HPDE6-E6E7 (cell line): ENCODE measurements at regions not wholly inside any gene's neighbourhood (a gene's known extent, or its start where the extent isn't known, plus 50 kb on each side); places are given as distances from the start of the nearest gene placed in this dataset.

ENCODE experiments used
- DNase-seq: peaks from one replicate; pipeline ENCODE4 v3.0.0; 2011; ENCODE audit warnings: missing footprints; ENCODE audit errors: extremely low spot score

DNA sequence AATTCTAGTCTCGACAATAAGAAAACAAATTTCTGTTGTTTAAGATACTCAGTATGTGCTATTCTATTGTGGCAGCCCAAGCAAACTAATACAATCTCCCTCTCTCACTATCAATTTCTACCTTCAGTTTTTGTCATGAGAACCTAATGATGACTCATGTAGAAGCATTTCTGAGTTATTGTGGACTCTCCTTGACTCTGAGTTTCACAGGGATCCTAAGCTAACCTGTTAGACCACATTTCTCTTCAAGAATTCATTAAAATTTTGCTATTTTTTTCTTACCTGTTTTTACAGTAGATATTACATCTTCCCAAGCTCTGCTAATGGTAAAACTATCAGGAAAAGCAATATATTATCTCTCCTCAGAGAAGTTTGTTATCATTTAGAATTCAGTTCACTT lies 599.1 kb upstream of the TYRP1 start:
- peak; percentile 46 for DNase-seq

DNA sequence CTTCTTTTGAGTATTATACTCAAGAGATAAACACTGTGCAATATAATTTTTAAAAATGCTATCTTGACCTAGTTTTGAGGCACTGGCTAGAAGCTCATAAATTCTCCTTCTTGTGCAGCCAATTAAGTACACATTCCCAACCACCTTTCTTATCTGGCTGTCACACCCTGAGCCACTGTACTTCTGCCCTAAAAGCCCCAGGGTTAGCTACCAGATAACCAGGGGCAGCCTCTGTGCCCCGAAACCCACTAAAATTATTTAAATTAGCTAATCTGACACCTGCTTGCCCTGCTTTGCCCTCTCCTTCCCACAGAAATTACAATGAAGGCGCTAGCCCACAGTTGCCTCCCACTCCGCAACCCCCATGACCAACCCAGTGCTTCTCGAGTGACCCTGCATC lies 597.3 kb upstream of the TYRP1 start:
- DNase-seq = no peak

DNA sequence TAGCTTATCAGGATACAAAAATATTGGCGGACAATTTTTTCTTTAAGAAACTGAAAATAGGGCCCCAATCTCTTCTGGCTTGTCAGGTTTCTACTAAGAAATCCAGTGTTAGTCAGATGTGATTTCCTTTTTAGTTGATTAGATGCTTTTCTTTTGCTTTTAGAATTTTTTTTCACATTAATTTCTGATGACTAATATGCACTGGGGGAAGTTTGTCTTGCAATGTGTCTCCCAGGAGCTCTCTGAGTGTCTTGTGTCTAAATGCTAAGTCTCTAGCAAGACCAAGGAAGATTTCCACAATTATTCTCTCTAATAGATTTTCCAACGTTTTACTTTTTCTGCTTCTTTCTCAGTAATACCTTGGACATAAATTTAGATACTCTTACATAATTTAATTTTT lies 559.8 kb upstream of the TYRP1 start:
- no peak for DNase-seq

DNA sequence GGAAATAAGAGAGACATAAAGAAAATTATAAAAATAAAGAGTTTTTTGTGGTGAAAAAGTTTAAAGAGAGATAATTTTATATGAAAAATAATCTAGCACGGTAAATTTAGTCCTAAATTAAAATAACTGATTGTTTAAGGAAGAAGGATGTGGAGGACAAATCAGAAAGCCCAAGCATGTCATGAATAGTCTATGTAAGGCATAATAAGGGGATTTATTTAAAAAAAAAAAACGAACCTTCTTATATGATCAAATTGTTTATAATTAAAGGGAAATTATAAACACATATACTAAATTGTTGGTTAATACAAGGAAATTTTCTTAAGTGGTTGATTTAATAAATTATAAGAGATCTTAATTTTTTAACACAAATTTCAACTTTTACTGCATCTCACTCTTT lies 551.8 kb upstream of the TYRP1 start:
- no peak for DNase-seq

DNA sequence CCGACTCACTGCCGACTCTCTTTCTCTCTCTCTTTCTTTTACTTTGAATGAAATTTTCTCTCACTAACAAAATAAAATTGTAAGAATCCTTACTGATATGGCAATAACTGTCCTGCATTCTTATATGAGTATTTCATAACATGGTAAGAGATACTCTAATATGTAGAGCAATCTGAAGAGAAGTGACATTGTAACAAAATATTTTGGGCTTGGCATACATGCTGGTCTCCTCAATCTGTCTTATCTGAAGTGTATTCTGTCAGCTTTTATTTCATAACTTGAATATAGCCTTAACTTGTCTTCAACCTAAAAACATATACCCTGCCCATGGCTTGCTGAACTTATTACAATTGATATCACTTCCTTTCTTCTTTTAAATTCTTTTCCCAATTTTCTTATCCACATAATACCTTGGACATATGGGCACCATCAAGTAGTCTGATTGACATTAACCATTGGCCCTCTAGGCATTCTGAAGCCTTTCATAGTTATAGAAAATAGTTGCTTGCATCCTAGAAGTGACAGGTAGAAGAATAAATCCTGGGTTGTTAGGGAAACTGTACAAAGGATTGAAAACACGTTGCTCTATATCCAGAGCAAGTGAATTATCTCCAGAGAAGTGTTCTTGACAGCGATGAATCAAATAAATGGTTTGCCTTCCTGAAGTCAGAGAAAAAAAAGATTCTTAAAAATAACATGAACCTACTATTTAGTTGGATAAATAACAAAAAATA lies 537.6 kb upstream of the TYRP1 start:
- no peak for DNase-seq

DNA sequence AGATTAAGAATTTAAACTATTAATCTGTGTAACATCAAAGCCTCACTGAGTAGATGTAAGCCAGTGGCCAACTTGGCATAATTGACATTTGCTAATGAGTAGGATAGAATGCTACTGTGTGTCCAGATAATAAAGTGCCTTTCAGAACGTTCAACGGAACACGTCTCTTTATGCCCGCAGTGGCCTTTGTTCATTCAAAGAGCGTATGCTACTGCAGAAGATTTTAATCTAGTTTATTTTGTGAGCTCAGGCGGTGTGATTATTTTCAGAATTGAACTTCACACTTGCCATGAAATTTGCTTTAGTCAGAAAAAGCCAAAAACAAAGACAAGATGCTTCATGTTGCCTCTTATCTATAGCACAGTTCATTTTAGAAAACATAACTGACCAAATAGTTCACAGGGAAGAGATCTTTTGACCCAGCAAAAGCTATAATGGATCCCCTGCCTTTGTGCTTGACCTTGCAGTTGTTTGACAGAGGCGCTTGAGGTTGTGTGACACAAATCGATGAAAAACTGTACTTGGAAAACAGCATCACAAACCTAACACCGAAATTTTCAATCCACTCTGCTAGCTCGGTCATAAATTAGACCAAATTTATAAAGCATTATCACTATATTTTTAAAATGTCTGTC lies 530.9 kb upstream of the TYRP1 start:
- DNase-seq = no peak

DNA sequence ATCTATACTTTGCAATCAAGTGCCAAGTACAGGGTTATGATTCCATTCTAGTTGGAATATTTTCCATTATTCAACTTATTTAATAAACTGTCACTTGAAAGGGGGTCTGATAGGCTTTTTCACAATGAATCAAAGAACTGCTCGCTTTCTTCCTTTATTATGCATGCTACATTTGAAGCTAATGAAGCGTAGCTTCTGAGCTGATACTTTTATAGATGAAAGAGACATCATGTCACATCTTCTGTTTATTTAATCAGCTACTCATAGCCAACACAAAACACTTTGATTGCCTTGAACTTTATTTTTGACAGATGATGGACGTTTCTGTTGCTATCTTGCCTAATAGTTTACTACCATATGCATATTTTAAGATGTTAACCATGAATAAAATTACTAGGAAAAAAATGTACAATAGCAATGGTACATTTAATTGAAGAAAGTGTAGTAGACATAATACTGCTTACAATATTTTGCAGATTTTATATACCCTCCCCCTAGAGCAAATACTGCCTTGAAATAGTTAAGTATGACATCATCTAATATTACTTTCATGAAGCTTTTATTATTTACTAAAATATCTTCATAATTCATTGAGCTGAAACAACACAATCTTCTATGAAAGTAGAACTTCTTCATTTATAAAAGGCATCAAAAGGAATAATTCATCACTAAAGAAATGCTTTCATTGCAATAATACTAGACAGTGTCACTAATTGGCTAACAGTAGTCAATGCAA lies 529.3 kb upstream of the TYRP1 start:
- no peak for DNase-seq

DNA sequence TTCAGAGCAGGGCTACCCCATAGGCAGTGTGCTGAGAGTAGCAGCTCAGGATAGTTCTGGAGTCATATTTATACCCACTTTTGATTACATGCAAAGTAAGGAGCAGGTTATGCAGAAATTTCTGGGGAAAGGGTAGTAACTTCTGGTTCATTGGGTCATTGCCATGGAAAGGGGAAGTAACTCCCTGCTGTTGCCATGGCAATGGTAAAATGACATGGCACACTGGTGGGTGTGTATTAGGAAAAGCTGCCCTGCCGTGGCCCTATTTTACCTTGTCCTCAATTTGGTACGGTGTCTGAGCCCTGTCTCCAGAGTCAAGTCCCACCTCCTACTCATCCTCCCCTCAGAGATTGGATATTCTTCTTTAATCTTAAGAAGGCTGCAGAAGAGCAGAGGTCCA lies 526.7 kb upstream of the TYRP1 start:
- no peak for DNase-seq

DNA sequence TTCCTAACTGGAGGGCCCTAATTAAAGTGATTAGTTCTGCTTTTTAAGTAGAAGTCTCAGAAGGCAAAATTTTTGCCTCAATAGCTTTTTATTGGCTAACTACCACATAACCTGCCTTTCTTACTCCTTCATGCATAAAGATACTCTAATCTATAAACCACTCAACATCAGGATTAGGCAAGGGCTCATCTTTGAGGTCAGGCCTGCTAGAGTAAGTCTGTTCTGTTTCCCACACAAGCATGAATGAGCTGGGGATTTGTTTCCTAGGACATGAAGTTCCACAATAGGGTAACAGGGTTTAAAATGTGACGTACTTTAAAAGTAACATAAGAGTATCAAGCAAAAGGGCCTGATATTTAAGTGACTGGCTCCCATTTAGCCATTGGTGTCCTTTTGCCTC lies 522.7 kb upstream of the TYRP1 start:
- no peak for DNase-seq

DNA sequence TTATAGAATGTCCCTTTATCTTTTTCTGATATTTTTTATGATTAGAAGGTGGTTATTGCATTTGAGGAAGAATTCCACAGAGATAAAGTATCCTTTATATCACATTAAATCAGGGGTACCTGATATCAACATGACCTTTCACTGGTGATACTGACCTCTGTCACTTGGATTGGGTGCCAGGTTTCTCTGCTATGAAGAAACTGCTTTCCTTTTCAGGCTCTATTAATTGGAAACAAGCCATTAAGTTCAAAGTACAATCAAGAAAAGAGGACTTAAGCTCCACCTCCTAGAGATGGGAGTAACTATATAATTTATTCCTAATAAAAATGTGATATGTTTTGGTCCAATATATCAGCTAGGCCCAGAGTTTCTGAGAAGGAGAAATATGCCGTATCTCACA lies 514.6 kb upstream of the TYRP1 start:
- no peak for DNase-seq

DNA sequence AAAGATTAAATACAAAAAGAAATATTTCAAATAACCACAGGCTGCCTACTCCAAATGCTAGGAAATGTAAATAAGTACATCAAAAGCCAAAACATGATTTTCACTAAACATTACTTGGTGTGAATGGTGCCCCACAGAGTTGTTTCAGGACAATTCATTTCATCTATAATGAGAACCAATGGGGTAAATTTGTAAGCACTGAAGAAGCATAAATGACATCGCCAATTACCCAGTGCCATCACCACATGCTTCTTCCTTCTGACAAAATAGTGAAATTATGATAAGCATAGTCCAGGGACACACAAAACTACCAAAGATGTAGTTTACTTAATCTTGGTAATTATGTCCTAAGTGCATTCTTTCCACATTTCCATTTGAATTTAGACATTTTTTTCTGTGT lies 510.4 kb upstream of the TYRP1 start:
- DNase-seq = no peak

DNA sequence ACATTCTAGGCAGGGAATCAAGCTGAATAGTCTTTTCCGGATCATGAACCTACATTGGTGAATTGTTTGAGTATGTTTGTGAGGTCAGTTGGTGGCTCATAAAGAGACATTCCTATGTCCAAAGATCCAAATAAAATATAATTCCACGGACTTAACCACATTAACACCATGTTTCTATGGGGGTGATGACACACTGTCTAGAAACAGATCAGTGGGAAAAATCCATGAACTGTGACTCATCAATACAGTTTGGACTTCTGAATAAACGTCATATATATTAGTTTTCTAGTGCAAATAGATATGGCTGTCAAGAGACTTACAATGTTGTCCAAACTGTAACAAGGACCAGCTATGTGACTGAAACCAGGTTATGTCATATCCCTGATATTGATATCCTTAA lies 509.9 kb upstream of the TYRP1 start:
- no peak for DNase-seq

DNA sequence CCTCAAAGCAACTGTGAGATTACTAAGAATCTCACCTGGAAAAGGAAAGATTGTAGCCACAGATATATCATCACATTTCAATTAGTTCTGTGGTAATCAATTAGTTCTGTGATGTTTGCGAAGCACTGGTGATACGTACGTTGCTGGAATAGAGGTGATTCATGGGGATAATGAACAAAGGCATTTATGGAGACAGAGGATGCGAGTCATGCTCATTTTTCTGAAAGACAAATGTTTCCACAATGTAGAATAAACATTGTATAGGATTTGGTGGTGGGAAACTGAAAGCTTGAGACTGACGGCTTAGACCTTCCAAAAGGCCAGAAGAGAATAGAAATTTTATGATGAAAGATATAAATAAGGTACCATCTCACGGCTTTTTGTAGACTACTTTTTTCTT lies 507.3 kb upstream of the TYRP1 start:
- peak; percentile 20 for DNase-seq

DNA sequence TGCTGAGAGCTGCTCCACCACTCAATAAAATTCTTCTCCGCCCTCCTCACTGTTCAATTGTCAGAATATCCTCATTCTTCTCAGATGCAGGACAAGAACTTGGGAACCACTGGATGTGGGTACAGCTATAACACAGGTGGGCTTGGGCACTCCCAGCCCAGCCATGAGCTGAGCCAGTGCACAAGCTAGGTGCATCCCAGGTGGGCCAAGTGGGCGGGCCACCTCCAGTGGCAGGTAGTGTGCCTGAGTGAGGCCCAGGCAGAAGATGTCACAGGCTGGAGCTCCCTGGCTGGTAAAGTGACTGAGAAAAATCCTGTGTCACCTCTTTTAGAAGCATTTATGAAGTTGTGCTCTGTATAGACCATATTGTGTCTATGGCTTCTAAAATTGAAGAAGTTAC lies 501.6 kb upstream of the TYRP1 start:
- DNase-seq = no peak

DNA sequence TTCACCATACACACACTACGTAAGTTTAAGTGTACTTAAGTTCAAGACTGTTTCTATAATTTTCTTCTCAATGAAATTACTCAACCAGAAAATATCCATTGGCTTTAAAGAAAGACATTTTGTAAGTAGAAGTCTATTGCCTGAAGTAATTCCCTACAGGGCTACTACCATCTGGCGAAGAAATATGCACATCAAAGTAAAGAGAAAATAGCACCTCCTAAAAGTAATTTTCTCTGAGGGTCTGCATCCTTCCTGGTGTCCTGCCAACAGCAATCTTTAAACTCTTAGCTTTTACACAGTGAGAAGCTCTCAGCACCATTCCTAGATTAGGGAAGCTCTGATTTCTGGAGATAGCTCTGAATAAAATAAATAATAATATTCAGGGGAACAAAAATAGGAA lies 498.5 kb upstream of the TYRP1 start:
- no peak for DNase-seq

DNA sequence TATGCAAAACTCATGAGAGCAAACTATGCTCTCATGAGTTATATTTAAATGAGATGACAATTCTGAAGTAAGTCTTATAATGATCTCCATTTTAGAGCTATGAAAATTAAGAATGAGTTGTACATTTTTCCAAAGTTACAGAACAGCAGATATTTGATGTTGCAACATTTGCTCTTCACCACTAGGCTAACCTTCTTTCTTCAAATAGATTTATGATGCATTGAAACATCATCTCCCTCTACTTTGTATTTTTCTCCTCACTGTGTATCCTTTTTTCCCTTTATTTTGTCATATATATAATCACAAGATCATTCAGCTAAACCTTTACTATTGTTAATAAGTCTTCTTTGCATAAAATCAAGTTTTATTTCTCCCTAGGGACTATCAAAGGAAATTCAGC lies 497.7 kb upstream of the TYRP1 start:
- DNase-seq = no peak

DNA sequence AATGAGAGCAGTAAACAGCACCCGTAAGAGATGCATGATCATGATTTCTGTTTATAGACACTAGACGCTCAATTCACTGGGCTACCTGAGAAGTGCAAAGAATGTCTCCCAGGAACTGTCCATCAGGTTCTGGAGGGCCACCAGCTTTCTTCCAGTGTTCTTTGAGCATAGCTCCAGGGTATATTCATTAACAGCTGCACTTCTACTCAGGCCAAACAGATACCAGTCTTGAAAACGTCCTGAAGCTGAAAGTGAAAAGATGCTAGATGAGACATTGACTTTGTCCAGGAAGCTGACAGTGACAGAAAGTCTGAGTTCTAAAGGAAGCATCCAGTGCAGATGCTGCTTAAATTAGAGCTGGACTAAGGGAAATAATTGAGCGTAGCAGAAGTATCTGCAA lies 488.7 kb upstream of the TYRP1 start:
- DNase-seq = no peak

DNA sequence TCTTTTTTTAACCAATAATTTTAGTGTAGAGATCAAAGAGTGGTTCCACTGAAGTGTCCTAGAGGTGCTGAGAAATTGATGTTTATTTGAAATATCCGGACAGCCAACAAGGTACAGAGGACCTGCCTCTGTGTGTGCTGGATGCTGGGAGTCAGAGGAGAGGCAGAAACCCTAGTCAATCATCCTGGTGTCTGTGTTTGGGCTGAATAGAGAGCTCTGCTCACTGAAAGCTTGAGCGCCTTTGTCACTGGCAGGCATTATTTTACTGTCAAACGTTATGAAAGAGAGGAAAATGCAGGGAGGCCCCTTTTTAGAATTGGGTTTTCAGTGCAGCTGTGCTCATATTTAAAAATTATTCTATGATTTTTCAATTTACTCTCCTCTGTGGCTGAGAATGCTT lies 480.3 kb upstream of the TYRP1 start:
- no peak for DNase-seq

DNA sequence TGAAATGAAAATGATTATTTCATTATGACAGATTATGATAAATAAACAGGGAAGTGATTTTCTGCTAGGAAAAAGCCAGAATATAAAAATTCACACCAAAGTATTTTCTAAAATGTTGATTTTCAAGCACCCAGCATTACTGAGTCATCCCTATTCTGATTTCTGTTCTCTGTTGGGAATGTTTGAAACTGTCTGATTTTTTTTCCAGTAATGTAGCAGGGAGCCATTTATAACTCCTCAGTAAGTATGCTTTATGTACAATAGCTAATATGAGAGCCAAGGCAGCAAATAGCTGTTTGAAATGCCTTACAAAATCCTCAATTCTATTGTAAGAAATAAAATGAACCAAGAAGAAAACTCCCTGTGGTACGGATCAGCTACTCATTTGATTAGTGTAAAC lies 471.7 kb upstream of the TYRP1 start:
- no peak for DNase-seq

DNA sequence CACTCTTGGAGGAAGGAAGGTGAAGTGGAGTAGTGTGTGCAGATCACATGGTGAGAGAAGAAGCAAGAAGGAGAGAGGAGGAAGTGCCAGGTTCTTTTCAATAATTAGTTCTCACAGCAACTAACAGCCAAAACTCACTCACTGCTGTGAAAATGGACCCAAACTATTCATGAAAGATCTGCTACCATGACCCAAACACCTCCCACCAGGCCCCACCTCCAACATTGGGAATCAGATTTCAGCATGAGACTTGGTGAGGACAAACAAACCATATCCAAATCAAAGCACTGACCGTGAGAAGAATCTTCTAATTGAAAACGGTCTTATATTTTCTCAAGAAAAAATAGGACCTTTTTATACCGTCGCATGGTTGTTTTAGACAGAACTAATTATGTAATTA lies 468.7 kb upstream of the TYRP1 start:
- no peak for DNase-seq

DNA sequence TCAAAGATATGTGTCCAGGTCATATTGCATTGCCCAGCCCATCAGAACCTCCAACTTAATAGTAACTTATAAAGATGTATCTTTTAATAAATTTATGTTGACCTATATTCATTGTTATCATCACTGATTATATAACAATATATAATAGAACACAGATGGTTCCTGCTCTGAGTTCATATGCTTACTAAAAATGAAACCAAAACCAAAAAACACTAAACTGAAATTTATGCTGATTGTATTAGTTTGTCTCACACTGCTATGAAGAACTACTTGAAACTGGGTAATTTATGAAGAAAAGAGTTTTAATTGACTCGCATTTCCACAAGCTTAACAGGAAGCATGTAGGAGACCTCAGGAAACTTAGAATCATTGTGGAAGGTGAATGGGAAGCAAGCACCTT lies 462.5 kb upstream of the TYRP1 start:
- no peak for DNase-seq

DNA sequence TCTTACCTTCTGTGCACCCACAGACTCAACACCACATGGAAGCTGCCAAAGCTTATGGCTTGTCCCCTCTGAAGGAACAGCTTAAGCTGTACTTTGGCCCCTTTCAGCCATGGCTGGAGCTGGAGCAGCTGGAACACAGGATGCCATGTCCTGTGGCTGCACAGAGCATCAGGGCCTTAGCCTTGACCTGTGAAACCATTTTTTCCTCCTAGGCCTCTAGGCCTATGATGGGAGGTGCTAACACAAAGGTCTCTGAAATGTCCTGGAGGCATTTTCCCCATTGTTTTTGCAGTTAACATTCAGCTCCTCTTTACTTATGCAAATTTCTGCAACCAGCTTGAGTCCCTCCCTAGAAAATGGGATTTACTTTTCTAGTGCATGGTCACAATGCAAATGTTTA lies 461.4 kb upstream of the TYRP1 start:
- DNase-seq = no peak

DNA sequence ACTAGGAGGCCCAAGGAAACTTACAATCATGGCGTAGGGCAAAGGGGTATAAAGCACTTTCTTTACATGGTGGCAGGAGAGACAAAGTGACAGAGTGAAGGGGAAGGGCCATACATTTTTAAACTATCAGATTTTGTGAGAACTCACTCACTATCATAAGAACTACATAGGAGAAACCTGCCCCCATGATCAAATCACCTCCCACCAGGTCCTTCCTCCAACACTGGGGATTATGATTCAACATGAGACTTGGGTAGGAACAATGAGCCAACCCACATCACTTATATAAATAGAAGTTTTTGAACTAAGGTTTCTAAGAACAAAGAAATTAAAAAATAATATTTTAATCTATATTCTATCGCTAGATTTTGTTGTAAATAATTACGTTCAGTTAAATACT lies 460.3 kb upstream of the TYRP1 start:
- DNase-seq = no peak
